NCI-H1092 treated with DMSO at 0.1 percent for 48 hours (cell line): ENCODE measurements at regions not wholly inside any gene's neighbourhood (a gene's known extent, or its start where the extent isn't known, plus 50 kb on each side); places are given as distances from the start of the nearest gene placed in this dataset.

Experiments
- DNase-seq: peaks from one replicate; lab custom pipeline; 2025; lab: John Stamatoyannopoulos, UW

DNA sequence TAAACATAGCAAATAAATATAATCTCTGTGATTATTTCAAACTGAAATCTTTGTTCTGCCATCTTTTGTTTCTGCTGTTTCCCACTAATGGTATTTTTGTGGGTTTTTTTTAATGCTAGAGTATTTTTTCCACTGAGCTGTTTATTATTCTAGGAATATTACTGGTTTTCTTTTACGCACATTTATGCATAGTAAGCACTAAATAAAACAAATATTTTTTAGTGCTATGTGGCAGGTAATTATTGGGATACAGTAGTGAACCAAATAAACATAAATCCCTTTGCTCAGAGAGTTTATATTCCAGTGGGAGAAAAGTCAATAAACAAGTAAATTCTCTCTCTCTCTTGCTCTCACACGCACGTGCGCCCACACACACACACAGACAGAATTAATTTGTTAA lies 397.4 kb downstream of the PRDM5 start:
- no peak for DNase-seq

DNA sequence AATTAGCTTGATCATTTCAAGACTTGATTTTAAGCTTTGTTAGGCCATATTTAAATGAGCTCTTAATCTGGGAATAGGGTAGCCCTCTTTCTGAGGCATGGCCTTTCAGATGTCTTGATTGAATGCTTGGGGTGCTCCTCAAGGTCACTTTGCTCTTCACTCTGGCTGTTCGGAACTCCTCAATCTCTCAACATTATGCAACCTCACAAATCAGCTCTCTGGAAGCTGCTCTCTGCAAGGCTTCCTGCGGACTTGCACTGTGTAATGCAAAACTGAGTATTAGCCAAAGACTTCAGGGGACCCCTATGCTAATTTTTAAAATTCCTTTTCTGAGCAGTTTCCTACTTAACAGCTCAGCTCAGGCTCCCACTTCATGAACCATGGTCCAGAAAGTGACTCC lies 398.3 kb downstream of the PRDM5 start:
- no peak for DNase-seq

DNA sequence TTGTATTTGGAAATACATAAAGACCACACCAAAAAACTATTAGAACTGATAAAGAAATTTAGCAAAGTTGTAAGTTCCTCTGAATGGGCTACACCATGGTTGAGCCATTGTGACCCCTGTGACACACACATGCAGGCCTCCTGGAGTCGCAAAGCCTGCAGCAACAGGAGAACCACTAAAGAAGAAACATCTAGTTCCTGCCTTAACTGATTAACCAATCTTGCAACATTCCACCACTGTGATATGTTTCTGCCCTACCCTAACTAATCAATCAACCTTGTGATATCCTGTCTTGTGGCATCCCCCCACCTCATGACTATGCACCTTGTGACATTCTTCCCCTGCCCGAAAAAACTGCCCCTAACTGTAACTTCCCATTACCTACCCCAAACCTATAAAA lies 401.8 kb downstream of the PRDM5 start:
- no peak for DNase-seq

DNA sequence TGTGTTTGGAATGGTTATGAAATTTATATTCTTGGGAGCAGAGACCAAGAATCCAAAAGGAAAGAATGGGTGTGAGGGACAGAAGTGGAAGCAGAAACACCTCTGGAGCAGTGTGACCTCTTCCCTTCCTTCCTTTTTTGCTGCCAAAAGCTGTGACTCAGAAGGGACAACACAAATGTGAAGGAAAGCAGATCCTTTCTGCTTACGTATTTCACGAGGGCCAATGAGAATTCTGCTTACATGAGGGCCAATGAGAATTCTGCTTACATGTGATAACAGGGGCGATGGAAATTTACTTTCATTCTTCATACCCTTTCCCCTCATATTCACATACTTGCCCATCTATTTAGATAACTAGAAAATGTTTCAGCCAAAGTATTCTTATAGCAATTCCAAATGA lies 404.6 kb downstream of the PRDM5 start:
- DNase-seq = no peak

DNA sequence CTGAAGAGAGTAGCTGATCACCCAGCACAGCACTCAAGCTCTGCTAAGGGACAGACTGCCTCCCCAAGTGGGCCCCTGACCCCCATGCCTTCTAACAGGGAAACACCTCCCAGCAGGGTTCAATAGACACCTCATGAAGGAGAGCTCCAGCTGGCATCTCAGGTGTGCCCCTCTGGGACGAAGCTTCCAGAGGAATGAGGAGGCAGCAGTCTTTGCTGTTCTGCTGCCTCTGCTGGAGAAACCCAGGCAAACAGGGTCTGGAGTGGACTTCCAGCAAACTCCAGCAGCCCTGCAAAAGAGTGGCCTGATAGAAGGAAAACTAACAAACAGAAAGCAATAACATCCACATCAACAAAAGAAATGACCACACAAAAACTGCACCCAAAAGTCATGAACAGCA lies 412.8 kb downstream of the PRDM5 start:
- no peak for DNase-seq

DNA sequence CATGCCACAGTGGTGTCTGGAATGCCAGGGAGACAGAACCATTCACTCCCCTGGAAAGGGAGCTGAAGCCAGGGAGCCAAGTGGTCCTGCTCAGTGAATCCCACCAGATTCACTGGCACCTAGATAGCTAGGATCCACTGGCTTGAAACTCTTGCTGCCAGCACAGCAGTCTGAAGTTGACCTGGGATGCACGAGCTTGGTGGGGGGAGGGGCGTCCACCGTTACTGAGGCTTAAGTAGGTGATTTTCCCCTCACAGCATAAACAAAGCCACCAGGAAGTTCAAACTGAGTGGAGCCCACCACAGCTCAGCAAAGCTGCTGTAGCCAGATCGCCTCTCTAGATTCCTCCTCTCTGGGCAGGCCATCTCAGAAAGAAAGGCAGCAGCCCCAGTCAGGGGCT lies 413.3 kb downstream of the PRDM5 start:
- DNase-seq = no peak

DNA sequence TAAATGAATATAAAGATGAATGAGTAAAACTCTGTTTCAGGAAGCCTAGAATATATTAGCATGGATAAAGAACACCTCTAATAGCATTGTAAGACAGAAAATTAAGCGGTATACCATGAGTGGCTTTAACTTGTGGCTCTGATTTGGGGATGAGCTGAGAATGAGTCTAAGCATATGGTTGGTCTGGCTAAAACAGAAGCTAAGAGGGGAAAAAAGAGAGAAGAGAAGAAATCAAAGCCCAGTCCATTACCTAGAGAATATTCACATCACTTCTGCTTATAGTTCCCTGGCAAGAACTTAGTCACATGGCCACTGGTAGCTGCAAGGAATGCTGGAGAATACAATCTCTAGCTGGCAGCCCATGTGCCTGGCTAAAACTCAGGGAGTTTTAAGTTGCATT lies 414.5 kb downstream of the PRDM5 start:
- no peak for DNase-seq

DNA sequence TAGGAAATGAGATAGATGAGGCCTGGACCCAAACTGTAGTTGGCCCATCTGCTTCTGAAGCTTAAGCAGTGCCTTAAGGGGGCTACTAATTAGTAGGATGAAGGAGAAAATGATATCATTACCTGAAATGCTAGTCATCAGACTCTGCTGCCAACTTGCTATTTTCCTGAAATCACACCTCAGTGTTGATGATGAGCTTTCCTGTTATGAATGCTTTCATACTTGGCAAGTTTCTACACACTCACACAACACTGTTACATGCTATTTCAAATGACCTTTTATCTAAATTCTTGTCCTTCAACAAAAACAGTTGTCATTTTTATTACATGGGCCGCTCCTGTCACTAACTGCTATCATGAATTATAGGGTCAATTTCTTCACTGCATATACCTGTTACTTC lies 416.0 kb downstream of the PRDM5 start:
- DNase-seq = no peak

DNA sequence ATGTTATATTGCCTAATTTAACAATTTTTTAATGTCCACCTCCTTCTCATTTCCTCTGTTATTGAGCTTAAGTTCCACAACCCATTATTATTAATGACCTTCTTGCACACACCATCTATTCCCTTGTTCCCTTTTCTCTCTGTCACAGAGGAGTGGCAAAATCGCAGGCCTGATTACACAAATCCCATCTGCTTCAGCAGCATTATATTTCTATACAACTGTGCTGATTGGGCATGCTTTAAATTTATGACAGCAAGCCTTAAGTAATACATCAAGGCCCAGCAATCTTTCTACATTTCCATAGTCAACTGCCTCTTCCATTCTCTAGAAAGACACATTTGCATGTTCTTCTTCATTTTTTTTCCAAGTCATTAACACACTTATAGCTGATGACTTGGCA lies 423.8 kb downstream of the PRDM5 start:
- DNase-seq = no peak

DNA sequence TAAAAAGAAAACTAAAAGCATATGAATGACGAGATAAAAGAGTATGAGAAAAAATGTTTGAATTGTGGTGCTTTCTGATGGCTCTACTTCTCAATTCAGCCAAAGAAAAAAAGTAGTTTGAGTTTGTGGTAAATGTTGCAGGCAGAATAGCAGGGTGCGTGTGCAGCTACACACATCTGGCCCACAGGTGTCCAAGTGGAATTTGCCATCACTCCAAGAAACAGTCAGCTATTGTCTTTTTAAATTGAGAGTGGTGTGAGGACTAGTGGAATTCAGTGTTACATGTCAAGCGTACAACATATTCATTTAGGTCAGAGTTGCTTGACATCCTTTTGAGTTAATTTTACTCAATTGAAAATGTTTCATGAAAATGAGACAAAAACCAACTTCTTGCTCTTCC lies 424.8 kb upstream of the MAD2L1 start:
- no peak for DNase-seq

DNA sequence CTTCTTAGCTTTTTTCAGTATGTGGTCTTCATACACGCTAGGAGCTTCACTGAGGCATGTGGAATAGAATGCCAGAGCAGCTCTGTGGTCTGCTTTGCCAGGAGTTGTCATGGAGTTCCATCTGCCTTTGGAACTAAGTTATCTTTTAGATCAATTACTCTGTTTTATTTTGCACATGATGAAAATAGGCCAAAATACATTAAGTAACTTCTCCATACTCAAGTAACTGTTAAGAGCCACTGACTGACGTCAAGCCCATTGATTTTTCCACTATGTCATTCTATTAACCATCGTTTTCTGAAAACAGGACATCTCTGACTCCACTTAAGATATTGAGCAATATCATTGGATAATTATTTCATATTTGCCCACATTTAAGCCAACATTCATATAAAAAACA lies 415.1 kb upstream of the MAD2L1 start:
- DNase-seq = no peak

DNA sequence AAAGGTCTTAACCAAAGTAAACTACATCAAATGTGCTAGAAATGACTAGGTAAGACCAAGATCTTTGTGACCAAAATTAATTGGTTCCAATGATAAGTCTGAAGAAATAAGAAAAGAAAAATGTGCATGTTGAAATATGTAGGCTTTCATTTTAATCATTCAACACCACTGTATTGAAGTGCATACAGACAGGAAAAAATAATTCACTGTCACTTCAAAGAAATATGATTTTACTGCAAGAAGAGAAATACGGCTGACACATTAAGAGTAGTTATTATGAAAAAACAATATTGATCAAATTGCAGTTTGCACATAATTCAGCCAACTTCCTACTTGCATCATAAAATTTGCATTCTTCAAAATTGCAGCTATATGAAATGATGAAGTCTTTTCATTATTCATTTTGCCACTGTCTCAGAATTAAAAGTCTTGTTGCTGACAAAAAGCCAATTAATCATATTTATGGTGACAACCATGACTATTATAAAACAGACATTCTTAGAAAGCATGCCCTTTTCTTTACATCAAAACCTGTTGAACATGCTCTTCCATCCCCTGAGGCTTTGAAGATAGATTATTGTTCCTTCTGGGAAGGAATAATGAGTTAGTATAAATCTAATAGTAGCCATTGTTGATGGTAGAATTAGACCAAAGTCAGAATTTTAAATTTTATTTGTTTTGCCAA lies 405.9 kb upstream of the MAD2L1 start:
- no peak for DNase-seq

DNA sequence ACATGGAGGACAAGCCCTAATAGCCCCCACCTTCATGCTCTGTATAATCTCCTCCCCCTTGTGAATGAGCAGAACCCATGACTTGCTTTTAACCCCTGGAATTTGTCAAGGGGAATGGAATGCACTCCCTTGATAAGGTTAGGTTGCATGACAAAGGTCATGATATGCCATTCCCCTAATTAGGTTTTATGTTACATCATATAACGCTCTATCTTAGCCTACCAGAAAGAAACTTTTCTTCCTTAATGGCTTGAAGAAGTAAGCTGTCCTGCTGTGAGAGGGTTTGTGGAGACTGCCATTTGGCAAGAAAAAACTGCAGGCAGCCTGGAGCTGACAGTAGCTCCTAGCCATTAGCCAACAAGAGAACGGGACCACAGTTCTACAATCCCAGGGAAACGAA lies 399.8 kb upstream of the MAD2L1 start:
- DNase-seq = no peak

DNA sequence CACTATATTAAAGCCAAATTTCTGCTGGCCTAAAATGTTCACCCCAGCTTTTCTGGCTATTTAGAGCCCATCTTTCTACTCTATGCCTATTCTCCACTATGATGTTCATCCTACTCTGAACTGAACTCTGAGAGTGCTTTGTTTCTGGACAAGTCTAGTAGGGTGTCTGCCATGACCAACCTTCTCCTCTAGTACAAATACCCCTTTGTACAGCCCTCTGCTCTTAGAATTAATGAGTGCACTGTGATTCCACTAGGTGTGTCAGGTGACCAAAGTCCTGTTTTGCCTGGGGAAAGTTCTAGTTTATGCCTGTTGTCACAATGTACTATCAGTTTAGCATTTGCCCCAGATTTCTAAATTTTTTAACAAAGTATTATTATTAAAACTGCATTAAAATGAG lies 388.1 kb upstream of the MAD2L1 start:
- DNase-seq = no peak

DNA sequence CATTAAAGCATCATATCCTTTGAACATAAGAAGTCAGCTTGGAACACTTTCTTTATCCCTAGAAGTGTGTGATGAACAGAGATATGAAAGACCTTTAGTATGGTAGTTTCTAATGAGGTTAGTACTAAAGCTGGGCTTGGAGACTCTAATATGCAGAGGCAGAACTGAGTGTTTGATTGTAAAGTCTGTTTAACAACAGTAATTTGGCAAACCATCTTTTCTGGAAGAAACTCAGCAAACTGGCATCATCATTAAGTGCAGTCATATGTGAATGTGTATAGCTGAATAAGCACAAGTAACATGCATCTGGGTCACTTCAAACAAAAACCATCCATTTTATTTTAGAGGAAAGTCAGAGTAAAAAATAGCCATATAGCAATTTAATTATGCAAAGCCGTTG lies 385.9 kb upstream of the MAD2L1 start:
- DNase-seq = no peak

DNA sequence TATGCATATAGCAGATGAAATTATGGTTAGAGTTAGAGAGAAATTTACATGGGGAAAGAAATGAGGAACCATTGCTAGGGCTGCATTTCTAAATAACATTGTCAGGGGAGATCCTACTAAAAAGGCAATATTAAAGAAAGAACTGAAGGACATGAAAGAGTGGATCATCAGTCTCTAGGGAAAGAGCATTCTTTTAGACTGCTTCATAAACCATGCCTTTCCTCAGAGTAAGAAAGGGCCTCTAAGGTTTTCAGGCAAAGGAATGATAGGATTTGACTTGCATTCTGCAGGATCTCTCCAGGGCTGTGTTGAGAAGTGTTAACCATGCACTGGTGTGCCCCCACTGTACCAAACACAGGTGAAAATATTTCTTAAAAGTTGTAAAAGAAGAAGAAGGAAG lies 385.4 kb upstream of the MAD2L1 start:
- no peak for DNase-seq

DNA sequence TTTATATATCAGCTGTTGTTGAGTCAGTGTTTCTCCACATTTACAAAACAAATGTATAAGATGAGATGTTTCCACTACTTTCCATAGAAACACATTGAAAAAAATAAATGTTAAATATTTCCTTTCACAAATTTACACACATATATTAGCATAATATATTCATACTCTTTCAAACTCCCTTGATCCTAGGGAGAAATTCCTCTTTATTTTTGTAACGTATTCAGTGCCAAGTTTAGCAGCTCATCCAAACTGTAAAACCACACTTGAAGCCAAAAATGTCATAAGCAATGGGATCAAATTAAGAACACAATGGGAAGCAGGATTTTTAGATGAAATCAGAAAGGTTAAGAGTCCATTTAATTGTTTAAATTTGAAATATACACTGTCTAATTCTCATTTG lies 381.1 kb upstream of the MAD2L1 start:
- DNase-seq = no peak

DNA sequence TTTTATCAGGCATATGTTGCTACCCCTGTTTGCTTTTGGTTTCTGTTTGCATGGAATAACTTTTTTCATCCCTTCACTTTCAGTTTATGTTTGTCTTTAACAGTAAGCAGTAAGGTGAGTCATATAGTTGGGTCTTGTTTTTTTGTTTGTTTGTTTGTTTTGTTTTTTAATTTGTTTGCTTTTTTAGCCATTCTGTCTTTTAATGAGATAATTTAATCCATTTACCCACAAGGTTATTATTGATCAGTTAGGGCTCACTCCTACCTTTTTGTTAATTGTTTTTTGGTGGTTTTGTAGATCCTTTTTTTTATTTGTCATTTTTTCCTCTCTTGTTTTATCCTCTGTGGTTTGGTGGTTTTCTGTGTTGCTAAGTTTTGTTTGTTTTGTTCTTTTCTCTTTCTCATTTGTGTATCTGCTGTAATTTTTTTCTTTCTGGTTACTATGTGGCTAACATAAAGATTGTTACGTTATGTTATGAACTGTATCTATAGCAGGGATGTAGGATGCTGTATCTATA lies 379.5 kb upstream of the MAD2L1 start:
- no peak for DNase-seq

DNA sequence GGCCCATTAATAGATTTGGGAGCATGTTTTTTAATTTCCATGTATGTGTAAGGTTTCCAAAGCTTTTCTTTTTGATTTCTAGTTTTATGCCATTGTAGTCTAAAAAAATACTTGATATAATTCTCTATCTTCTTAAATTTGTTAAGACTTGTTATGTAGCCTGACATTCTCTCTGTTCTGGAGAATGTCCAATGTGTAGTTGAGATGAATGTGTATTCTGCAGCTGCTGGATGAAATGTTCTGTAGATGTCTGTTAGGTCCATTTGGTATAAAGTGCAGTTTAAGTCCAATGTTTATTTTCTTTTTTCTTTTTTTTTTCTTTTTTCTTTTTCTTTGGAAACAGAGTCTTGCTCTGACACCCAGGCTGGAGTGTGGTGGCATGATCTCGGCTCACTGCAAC lies 378.5 kb upstream of the MAD2L1 start:
- no peak for DNase-seq

DNA sequence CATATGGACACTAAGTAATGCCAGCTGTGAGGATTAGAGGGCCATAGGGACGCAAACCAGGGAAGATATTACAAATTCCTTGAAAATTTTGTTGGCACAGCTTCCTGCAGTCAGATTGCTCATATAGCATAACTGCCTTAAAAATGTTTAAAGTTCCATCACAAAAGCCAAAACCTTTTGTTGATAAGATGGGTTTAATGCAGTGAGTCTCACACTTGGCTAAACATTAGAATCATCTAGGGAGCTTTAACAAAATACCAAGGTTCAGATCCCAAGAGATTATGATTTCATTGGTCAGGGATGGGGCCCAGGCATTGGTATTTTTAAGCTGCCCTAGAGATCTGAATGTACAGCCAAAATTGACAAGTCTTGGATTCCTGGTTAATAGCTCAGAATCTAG lies 376.5 kb upstream of the MAD2L1 start:
- DNase-seq = no peak

DNA sequence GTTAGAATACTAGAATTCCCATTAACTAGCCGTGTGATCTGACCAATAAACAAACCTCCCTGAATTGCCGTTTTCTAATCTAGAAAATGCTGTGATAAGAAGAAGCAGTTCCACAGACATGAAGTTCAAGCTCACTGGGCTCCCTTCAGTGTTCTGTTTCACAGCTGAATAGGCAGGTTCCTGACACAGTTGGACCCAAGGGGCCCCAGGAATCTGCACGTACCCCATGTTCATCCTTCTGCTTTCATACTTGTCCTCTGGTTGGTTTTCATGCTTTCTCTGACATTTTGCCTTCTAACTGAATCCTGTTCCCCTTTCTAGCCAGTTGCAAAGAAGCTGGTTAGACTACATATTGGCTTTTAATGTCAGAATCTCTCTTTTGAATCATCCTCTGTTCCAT lies 374.1 kb upstream of the MAD2L1 start:
- no peak for DNase-seq

DNA sequence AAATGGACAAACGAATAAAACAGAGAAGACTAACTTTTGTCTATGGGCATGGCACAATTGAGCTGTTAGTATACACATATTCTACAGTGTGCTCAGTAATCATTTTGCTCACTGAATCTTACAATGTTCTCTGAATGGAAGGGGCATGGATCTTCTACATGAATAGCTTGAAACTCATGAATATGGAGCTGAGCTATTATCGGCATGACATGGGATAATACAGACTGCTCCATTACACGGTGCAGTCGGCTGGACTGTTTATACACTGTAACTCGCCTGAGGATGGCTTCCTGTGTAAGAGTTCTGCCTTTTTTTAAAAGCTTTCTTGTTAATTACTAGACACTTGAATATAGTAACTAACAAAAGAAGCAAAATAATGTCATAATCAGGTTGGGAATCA lies 368.5 kb upstream of the MAD2L1 start:
- DNase-seq = no peak

DNA sequence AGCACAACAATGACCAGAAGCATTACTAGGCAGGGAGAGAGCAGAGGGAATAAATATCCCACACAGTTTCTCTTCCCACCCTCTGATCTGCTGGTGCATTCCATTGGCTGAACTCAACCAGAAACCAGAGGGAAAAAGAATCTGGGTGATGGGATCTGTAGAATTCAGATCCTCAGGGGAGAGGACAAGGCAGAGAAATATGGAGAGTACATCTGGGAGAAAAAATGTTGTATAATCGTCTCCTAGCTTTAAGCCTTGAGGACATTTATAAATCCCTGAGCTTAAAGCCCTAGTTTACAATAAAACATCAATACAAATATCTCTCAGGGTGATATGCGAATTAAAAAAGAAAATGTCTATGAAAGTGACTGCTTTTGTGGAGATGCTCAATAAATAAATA lies 368.1 kb upstream of the MAD2L1 start:
- no peak for DNase-seq

DNA sequence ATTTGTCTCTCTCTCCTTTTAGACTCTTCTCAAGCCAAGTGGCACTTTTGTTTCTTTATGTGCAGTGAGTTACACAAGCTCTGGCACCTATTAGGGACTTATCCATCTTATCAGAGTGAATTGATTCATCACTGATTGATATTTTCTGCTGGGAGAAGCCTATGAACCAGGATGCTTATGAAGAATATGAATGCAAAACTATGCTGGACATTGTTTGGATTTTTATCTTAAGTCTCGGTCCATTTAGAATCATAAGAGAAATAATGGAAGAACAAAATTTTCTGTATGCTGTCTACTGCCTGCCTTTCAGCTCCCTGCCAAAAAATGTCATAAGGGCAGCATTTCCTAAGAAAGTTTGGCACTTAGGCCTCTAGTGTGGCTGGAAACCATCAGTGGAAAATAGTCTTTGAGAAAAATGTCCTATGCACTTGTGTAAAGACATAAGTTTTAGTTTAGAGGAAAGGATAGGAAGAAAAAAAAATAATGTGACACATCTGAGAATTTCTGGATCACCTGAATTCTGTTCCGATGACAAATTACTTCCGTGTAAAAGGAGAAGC lies 365.7 kb upstream of the MAD2L1 start:
- no peak for DNase-seq
